AG09319 (cell line): ENCODE measurements at regions not wholly inside any gene's neighbourhood (a gene's known extent, or its start where the extent isn't known, plus 50 kb on each side); places are given as distances from the start of the nearest gene placed in this dataset.

Source experiments
- DNase-seq: peaks from one replicate; pipeline ENCODE4 v3.0.0-alpha.2; 2010; ENCODE audit warnings: low read depth; ENCODE audit errors: extremely low read depth
- TF ChIP-seq, protein P1 (sequence below): IDR thresholded peaks from 2 replicates; pipeline ENCODE4 v1.5.1; 2011; ENCODE audit warnings: low read depth, mild to moderate bottlenecking, inconsistent platforms, low read length, moderate library complexity

DNA sequence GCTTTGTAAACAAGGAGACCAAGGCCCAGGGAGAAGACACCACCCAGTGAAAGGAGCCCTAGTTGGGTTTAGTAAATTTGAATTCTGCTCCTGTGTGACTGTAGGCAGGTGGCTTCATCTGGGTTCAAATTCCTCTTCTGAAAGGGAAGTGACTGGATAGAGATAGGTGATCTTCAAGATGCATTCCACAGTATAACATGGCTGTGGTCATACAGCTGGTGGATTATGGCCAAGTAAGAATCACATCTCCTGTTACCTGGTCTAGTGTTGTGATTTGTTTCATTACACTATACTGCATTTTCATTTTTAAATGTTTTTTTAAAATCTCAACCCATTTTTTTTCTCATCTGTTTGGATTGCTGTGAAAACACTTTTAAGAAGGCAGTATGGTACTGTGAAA lies 58.0 kb upstream of the PICALM start:
- no peak for DNase-seq

DNA sequence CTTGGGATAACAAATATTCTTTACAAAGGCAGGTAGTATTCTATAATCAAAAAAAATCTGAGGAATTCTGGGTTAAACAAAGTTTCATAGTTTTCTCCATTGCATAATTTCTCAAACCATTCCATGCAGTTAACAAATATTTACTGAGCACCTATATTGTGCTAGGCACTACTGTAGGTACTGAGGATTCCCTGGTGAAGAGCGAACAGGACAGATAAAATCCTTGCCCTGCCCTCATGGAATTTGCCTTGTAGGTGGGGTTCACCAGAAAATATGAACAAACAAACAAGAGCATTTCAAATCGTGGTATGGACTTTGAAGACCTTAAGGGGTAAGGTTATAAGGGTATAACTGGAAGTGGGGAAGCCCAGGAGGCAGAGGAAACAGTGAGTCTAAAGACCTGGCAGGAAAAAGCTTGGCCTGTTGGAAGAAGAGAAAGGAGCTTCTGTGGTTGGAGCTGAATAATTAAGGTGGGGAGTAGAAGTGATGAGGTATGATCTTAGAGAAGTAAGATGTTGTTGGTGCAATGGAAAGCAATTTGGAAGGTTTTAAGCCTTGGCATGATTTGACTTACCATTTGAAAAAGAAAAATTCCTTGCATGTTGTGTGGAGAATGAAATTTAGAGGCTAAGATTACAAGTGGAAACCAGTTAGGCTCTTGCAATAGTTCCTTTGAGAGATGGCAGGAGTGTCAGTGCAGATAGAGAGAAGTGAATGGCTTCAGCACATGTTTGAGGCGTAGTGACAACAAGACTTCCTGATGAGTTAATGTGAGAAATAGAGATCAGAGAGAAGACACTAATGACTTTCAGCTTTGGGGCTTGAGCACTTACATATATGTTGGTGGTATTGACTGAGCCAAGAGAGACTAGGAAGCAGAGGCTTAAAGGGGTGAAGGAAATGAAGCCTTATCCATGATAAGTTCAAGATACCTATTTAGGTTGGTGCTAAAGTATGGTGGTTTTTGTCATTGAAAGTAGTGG lies 55.7 kb upstream of the PICALM start:
- TF ChIP-seq, protein P1, sequence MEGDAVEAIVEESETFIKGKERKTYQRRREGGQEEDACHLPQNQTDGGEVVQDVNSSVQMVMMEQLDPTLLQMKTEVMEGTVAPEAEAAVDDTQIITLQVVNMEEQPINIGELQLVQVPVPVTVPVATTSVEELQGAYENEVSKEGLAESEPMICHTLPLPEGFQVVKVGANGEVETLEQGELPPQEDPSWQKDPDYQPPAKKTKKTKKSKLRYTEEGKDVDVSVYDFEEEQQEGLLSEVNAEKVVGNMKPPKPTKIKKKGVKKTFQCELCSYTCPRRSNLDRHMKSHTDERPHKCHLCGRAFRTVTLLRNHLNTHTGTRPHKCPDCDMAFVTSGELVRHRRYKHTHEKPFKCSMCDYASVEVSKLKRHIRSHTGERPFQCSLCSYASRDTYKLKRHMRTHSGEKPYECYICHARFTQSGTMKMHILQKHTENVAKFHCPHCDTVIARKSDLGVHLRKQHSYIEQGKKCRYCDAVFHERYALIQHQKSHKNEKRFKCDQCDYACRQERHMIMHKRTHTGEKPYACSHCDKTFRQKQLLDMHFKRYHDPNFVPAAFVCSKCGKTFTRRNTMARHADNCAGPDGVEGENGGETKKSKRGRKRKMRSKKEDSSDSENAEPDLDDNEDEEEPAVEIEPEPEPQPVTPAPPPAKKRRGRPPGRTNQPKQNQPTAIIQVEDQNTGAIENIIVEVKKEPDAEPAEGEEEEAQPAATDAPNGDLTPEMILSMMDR: no peak
- no peak for DNase-seq

More for the DNA sequence above, 58.0 kb upstream of the PICALM start:
- TF ChIP-seq, protein P1: no peak

DNA sequence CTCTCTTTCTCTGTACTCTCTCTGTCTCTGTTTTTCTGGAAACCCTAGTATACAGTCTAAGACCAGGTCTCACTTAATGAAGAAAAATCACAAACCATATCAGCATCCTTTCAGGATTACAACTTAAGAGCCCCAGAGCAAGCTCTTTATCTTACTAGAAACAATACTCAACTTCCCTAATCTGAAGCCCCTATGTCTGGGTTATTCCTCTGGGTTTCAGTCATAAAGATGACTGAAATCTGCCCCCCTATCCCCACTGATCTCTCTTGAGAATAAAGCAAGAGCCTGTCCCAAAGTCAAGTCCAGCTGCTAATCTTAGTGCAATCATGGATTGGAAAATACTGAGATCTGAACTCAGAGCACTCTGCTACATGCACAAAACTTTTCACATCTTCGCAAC lies 53.9 kb upstream of the PICALM start:
- TF ChIP-seq, protein P1: no peak
- DNase-seq: no peak

DNA sequence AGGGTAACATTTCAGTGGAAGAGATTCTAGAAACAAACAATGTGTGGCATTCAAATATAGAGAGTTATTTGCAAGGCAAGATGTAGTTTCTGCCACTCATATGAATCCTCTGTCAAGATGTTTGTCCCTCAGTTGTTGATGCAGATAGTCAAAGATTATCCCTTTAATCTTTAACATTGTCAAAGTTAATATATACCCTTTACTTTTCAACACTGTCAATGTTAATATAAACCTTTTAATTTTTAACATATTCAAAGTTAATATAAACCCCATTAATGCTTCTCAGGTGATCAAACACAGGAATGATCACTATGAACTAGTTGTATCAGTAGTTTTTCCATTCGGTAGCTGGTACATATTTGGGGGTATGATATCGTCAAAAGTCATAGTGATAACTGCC lies 51.9 kb upstream of the PICALM start:
- no peak for DNase-seq

DNA sequence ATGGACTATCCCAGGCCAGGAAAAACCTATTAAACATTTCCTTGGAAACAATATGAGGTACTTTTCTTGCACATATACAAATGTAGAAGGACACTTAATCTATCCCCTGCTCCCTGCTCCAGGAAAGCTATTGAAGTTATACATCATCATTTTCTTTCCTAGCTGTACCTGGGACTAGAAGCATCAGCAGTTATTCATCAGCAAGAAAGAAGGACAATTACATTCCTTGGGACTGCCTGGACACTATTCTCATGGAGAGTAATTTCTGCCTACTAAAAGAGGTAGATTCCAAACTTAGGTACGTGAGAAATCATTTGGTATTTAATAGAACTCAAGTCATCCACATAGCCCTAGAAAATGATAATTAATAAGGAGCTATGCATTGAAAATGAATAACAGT lies 51.0 kb upstream of the PICALM start:
- no peak for DNase-seq
- TF ChIP-seq, protein P1: no peak

More for the DNA sequence above, 51.9 kb upstream of the PICALM start:
- TF ChIP-seq, protein P1: no peak

DNA sequence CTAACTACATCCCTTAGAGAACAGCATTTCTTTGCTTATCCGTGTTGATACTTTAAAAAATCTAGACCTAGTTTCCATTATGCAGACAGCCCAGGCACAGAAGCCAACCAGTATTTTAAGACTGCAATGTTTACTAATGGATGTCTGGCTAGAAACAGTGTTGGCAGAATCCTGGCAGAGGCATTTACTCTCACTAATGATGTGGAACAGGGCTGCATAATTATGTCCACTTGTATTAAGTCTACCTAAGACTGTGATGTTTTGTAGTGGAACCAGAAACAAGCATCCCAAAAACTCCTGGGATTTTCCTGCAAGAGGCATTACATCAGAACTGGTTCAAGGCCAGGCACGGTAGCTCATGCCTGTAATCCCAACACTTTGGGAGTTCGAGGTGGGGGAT lies 50.2 kb upstream of the PICALM start:
- TF ChIP-seq, protein P1: no peak
- peak; percentile 66 for DNase-seq
